HG02678 (cell line): ENCODE measurements at regions not wholly inside any gene's neighbourhood (a gene's known extent, or its start where the extent isn't known, plus 50 kb on each side); places are given as distances from the start of the nearest gene placed in this dataset.

Experiments
- ATAC-seq: cut with Tn5 transposase; IDR thresholded peaks from one replicate; pipeline ENCODE4 v1.9.1; 2021; ENCODE audit warnings: mild to moderate bottlenecking, moderate library complexity; ENCODE audit not compliant: unreplicated experiment

DNA sequence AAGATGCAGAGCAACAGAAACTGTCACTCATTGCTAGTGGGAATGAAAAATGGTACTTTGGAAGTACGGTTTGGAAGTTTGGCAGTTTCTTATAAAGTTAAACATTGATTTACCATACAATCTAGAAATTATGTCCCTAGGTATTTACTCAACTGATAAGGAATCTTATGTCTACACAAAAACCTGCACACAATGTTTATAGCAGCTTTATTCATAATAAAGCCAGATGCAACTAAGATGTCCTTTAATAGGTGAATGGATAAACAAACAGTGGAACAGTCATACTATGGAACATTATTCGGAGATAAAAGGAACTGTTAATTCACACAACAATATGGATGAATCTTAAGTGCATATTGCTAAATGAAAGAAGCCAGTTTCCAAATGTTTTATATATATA lies 96.2 kb upstream of the SIRPA start:
- no peak for ATAC-seq

DNA sequence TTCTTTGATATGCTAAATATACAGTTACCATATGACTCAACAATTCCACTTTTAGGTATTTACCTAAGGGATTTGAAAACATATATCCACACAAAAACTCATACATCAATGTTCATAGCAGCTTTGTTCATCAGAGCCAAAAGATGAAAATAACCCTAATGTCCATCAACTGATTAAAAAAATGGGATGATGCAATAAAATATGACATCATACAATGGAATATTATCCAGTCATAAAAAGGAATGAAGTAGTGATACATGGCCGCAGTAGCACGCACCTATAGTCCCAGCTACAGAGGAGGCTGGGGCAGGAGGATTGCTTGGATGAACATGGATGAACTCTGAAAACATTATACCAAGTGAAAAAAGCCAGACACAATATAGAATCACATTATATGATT lies 101.4 kb upstream of the SIRPA start:
- no peak for ATAC-seq

DNA sequence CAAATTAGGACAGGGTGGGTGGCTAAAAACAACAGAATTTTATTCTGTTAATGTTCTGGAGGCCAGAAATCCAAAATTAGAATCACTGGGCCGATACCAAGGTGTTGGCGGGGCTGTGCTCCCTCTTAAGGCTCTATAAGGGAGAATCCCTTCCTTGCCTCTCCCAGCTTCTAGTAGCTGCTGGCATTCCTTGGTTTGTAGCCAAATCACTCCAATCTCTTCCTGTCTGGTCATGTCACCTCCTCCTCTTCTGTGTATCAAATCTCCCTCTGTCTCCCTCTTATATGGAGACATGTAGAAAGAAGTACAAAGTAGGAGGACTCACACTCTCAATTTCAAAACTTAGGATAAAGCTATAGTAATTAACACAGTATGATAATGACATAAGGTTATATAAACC lies 102.9 kb upstream of the SIRPA start:
- no peak for ATAC-seq

DNA sequence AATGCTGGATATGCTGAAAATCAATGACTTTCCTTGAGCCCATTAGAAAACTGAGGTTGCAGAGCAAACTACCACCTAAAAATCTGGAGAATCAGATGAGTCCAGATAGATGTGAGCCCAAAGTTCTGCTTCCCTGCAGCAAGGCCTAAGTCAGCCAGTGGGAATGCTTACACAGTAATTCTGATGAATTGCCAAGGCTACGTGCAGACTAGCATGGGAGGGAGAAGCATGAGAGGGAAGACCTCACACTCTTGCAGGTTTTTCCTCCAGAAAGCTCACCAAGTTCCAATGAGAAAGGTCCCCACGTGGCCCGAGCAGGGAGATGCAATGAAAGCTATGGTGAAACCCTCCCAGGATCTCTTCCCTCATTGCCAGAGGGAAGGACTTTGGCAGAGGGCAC lies 104.8 kb upstream of the SIRPA start:
- no peak for ATAC-seq

DNA sequence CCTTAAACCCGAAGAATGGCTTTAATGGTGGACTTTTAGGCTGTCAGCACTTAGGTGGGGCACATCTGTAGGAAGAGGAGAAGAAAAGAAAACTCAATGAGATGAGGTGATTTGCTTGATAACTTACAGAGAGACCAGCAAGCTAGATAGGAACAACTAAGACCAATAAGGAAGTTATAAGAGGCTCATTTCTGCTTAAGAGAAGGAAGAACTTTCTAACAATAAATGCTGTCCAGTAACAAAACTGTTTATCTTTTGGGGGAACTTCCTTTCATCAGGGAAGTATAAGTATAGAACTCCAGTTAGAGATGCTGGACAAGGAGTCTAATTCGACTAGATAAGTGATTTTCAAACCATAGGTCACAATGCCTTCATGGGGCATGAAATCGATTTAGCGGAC lies 107.2 kb upstream of the SIRPA start:
- no peak for ATAC-seq

DNA sequence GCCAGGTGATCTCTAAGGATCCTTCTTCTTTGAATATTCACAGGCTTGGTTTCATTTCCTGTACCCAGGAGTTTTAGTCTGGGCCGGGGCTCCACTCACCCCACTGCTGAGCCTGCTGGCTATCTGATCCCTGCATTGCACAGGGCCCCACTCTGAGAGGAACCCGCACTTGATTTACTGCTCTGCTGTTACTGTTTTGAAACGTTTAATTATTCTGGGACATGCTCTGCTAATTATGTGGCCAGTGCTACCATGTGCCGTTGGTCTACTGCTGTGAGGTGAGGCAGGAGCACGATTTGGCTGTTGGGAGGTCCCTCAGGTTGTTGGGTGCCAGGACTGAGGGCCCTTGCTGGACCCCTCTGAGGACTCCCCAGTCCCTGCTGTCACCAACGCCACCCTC lies 108.7 kb upstream of the SIRPA start:
- no peak for ATAC-seq

DNA sequence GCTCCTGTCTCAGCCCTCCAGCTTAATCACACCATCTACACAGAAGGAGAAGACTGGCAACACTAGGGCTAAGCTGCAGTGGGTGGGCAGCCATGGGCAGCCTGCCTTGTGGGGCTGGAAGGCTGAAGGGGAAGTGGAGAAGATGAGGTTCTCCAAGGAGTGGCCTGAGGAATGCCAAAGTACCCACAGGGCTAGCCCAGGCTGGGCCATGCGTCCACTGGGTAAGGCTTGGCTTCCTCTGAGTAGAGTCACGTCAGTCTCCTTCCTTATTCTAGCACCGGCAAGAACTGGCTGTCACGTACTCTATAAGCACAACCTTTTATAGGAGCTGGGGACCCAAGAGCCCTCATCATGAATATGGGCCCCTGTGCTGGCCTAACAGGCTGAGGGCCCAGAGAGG lies 110.6 kb upstream of the SIRPA start:
- no peak for ATAC-seq

DNA sequence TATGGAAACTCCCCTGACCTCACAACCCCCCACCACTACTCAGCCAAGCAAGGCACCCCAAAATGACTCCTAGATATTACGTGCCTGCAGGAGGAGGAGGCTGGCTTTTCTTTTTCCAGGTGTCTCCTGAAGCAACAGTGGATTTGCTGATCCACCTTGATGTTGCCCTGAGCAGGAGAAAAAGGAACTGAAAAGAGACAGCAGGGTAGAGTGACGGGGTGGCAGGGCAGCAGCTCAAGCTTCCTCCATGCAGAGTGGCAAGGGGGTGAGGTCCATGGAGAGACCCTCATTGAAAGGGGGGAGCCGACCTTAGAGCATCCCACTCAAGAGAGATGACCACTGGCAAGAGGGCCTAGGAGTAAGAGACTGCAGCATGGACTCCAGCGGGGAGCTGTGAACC lies 112.0 kb upstream of the SIRPA start:
- ATAC-seq = no peak

DNA sequence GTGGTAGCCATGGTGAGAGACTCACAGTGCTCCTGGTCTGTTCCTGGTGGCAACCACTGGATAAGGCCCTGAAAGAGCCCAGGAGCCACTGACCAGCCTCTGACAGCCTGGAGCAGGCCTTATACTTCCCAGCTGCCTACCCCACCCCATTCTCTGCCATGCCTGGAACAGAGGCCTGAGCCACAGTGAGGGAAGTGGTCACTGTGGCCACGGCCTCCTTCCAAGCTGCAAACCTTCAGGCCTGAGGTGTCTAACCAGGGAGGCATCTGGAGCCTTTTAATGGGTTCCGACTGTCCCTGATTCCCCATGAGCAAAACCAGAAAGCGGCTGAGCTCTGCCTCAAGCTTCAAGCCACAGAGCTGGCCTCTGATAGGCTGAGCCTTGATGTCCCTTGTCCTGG lies 113.0 kb upstream of the SIRPA start:
- no peak for ATAC-seq

DNA sequence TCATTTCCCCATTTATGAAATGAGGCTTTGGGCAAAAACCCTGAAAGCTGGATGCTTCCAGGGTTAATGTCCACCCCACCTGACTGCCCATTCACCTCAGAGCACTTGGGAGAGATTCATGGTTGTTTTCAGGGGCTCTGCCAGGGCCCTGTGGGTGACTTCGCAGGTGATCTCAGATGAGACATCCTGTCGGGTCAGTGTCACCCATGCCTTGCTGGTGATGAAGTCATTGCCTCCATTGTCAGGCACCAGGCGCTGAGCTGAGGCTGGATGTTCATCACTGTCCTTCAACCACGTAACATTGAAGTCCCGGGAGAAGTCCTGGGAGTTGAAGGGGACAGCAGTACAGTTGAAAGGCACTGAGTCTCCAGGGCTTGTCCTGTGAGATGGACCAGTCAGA lies 115.6 kb upstream of the SIRPA start:
- ATAC-seq = no peak

DNA sequence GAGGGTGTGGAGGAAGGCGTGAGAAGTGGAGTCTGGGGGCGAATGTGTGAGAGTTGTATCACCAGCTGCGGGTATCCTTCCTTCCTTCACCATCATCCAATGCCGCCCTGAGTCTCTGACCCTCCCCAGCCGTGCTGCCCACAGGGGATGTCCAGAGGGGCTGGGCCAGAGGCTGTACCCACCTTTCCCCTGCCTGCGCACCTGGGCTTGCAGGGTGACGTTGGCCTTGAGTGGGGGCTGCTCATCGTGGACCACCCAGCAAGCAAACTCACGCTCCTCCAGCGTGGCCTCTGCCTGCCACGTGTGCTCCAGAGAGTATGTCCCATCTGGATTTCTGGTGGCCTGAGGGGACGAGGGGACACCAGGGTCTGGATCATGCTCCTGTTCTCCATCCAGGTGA lies 116.9 kb upstream of the SIRPA start:
- ATAC-seq = no peak

DNA sequence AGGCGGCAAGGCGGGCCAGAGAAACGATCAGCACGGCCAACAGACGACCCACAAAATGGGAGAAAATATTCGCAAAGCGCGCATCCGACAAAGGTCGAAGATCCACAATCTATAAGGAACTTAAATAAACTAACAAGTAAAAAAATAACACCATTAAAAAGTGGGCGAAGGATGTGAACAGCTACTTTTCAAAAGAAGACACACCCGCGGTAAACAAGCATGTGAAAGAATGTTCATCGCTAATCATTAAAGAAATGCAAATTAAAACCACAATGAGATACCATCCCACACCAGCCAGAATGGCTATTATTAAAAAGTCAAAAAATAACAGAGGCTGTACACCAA lies 117.8 kb upstream of the SIRPA start:
- ATAC-seq = no peak

DNA sequence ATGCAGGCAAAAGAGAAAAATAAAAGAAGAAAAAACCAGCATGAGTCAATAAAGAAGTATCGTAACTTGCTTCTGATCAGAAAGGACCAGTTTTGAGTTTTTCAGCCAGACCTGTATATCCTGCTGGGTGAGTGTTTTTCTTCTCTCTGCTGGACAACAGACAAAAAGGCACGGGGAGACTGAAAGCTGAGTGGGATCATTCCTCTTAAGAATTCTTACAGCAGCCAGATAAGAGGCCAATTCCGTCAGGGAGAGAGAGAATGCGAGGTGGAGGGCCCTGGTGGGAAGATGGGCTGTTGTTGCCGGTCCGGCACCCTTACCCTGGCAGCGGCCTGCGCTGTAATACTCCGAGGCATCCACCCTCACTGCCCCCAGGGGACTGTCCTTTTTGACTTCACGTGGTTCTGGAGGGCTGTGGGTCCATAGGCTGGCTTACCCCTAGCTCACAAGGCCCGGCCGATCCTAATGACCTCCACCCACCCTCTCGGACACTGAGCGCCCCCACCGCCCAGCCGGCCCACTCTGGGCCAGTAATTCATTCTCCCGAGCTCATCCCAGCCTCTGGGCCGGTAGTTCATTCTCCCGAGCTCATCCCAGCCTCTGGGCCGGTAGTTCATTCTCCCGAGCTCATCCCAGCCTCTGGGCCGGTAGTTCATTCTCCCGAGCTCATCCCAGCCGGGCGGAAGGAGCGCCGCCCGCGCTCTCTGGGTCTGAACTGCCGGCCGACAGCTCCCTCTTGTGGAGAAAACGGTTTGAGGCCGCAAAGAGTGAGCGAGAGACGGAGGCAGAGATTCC lies 118.3 kb upstream of the SIRPA start:
- peak; percentile 89 for ATAC-seq

DNA sequence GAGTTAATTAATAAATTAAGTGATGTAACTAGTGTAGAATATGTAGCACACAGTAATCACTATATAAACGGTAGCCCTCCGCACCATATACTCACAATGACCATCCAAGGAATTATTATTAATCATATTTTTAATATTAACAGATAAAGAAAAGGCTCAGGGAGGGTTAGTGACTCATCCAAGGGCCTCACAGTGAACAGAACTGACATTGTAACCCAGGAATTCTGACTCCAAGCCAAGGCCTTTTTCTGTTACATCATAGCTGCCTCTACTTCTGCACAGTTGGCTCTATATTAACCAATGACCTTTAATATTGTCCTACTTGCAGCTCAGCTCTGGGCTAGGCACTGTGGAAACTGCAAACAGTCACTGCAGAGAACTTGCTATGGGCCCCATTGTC lies 117.5 kb upstream of the SIRPG start:
- ATAC-seq = no peak

DNA sequence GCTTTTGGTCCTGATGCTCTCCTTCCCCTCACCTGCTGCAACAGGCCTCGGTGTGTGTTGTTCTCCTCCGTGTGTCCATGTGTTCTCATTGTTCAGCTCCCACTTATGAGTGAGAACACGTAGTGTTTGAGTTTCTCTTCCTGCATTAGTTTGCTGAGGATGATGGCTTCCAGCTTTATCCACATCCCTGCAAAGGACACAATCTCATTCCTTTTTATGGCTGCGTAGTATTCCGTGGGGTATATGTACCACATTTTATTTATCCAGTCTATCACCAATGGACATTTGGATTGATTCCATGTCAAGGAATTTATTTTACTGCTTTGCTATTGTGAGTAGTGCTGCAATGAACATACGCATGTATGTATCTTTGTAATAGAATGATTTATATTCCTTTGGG lies 116.9 kb upstream of the SIRPG start:
- no peak for ATAC-seq

DNA sequence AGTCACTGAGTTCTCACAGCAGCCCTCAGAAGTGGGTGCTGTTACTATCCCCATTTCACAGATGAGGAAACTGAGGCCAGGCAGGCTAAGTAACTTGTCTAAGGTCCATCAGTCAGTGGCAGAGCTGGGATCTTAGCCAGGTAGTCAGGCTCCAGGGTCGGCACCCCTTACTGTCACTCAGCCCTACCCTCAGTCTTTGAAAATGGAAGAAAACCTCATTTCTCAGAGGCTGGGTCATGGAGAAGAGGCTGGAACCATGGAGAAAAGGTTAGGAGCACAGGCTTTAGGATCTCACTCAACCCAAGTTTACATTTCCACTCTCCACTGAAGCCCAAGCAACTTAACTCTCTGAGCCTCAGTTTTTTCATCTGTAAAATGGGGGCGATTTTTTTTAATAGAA lies 116.2 kb upstream of the SIRPG start:
- no peak for ATAC-seq

DNA sequence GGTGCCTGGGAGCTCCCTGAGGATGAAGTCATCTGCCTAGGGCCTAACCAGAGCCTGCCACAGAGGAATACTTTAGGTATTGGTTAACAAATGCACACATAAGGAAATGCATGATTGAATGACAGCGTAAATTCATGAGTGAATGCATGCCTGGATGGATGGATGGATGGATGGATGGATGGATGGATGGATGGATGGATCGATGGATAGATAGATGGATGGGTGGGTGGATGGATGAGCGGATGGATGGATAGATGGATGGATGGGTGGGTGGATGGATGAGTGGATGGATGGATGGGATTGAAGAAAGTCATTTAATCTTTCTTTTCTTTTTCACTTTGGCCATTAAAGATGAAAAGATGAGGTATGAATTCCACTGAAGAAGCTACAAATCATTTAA lies 111.9 kb upstream of the SIRPG start:
- ATAC-seq = no peak

DNA sequence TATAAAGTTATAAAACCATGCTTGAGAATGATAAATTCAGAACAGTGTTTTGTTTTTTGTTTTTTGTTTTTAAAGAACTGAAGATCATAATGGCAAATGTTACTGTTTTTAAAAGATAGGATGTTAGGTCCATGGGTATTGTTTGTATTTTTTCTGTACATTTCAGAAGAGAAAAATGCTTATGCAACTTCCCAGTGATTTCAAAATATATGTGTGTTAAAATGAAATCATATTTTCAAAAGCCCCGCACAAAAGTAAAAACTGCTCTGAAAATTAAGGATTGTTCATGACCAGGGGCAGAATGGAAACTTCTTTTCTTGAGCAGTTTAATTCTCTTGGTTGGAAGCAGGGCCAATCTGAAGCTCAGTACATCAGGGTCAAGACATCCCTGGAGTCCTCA lies 109.2 kb upstream of the SIRPG start:
- ATAC-seq = no peak

DNA sequence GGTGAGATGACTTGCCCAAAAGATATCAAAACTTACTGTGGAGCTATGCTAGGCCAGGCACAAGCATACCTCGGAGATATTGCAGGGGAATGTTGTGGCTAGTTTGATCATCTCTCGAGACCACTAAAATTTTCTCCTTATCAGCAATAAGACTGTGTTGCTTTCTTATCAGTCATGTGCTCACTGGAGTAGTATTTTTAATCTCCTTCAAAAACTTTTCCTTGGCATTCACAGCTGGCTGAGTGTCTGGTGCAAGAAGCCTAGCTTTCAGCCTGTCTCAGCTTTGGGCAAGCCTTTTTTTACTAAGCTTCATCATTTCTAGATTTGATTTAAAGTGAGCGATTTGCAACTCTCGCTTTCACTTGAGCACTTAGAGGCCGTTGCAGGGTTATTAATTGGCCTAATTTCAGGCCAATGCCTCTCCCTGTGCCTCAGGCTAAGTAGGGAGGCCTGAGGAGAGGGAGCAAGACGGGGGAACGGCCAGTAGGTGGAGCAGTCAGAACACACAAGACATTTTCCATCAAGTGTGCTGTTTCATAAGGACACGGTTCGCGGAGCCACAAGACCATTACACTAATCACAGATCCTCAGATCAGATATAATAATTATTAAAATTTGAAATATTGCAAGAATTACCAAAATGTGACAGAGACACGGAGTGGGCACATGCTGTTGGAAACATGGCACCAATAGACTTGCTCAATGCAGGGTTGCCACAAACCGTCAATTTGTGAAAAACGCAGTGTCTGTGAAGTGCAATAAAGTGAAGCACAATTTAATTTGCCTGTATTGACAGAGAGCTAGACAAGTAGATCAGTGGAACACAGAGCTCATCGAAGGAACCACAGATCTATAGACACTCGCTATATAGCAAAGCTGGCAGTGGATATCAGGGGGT lies 106.8 kb upstream of the SIRPG start:
- peak; percentile 66 for ATAC-seq

DNA sequence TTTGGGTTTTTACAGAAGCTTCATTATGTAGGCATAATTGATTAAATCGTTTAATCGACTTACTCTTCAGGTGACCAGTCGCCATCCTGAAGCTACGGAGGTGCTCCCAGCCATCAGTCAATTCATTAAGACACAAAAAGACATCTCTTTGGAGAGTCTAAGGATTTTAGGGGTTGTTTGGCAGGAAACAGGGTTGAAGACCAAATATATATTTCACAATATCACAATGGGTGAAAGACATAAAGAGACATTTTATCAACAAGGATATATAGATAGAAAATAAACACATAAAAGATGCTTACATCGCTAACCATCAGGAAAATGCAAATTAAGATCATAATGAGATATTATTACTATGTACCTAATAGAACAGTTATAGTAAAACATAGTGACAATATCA lies 104.0 kb upstream of the SIRPG start:
- no peak for ATAC-seq

DNA sequence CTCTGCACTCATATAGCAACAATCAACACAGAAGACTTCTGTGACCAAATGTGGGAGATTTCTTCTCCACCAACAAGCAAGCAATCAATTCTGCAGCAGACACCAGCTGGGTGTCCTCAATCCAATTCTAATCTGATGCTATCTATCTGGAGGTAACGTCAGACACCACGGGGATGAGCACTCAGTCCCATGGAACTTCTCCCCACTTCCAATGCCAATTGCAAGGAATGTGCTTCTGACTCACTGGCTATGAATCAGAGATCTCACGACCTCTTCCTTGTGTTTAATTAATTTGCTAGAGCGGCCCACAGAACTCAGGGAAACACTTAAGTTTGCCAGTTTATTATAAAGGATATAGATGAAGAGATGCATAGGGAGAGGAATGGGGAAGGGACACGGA lies 103.5 kb upstream of the SIRPG start:
- no peak for ATAC-seq

DNA sequence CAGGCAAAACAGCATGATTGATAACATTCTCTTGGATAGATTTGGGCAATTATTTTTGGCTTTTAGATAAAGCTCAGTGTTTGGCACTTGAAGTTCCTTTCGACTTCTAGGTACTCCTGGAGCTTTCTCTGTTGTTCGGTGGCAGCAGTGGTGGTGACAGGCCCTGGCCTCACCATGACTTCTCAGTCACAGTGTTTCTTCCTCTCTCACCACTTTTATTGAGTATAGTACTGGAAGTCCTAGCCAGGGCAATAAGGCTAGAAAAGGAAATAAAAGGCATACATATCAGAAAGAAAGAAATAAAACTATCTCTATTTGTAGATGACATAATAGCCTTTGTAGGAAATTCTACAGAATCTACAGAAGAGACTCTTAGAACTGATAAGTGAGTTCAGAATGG lies 101.2 kb upstream of the SIRPG start:
- no peak for ATAC-seq
